ENCODE measurements at regions not wholly inside any gene's neighbourhood (a gene's known extent, or its start where the extent isn't known, plus 50 kb on each side); places are given as distances from the start of the nearest gene placed in this dataset.
A peak's percentile ranks its signal among the peaks of the same experiment; 100 is the strongest.
"Not testable (repeated sequence)": the region's sequence is repeated elsewhere in the genome, so short reads cannot be mapped to it uniquely, and the experiment has no call there.

DNA sequence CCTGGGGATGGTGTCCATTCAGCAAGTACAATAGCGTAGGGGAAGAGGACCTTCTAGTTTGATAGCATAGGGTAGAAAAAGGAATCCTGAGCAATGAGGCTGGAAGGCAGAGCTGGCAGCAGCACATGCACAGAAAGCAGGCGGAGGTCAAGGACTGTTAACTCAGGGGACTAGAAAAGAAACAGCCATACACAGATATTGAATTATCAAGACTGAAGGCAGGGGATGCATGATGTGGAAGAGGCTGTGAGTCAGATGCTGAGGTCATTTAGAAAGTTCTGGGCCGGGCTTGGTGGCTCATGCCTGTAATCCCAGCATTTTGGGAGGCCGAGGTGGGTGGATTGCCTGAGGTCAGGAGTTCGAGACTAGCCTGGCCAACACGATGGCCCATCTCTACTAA, 65.6 kb downstream of the OPTC start:
- no peak for ATAC-seq (replicated peaks)
- no peak for DNase-seq
- Mint-ChIP-seq H3K4me3 (no peak overlapping the region), H3K27ac (no peak overlapping the region), H3K4me1 (ENCODE audit: low read depth in 2 of 2) (no peaks in the 10 kb centered on the region), H3K36me3 (ENCODE audit: insufficient read depth) (no peaks in the 10 kb centered on the region), H3K9me3 (no peaks in the 10 kb centered on the region), H3K27me3 (peaks cover 6 to 21% of the 10 kb centered on the region in 2 donors)

GRCh38 chr1:203561761-203562160, 64.9 kb upstream of the ATP2B4 start:
- not testable (repeated sequence) for DNase-seq; H3K27ac Mint-ChIP-seq; H3K27me3 Mint-ChIP-seq; ATAC-seq (replicated peaks); H3K36me3 Mint-ChIP-seq (ENCODE audit: insufficient read depth); H3K4me1 Mint-ChIP-seq (ENCODE audit: low read depth in 2 of 2); H3K9me3 Mint-ChIP-seq; H3K4me3 Mint-ChIP-seq

DNA sequence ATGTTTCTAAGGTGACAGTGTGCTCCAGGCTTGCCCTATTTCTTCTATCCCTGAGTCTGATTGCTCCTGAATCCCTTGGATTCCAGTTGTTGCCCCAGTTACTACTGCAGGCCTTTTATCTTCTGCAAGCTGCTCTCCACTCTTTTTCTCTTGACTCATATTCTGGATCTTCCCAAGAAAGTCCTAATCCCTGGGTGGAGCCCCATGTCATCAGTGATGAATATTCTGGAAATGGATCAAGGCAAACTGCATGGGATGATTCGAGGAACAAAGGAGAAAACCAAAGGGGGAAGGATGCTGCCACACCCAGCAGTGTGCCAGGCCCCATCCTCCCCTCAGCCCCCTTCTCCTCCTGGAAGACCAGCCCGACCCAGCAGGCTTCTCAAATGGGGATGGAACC, 63.3 kb upstream of the ATP2B4 start:
- ATAC-seq (replicated peaks) (no peak), DNase-seq (no peak)
- no peaks in the 10 kb centered on the region for H3K9me3 Mint-ChIP-seq
- no peak overlapping the region for H3K27ac Mint-ChIP-seq
- H3K36me3 Mint-ChIP-seq (ENCODE audit: insufficient read depth), result no peaks in the 10 kb centered on the region
- no peaks in the 10 kb centered on the region for H3K27me3 Mint-ChIP-seq
- H3K4me1 Mint-ChIP-seq (ENCODE audit: low read depth in 2 of 2), result no peaks in the 10 kb centered on the region
- H3K4me3 Mint-ChIP-seq, result no peak overlapping the region

DNA sequence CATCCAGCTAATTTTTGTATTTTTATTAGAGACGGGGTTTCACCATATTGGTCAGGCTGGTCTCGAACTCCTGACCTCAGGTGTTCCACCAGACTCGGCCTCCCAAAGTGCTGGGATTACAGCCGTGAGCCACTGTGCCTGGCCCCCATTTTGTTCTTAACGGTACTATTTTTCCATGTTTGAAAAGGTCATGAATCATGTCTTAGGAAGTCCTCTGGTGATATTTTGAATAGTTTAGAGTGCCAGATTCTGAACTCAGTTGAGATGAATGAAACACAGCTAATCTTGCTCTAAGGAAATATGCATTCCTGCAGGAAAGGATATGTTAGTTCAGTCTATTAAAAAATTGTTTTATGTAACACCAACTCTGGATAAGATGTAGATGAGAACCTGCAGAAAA, 62.6 kb upstream of the ATP2B4 start:
- H3K4me1 Mint-ChIP-seq (ENCODE audit: low read depth in 2 of 2), result no peaks in the 10 kb centered on the region

GRCh38 chr1:203565049-203565448, 61.6 kb upstream of the ATP2B4 start:
- Mint-ChIP-seq H3K4me1 (ENCODE audit: low read depth in 2 of 2) (no peaks in the 10 kb centered on the region), H3K27me3 (peaks cover 13 to 14% of the 10 kb centered on the region in 2 donors), H3K9me3 (no peaks in the 10 kb centered on the region), H3K4me3 (no peak overlapping the region), H3K27ac (no peak overlapping the region), H3K36me3 (ENCODE audit: insufficient read depth) (no peaks in the 10 kb centered on the region)
- no peak for DNase-seq
- no peak for ATAC-seq (replicated peaks)

More for the DNA sequence above, 62.6 kb upstream of the ATP2B4 start:
- Mint-ChIP-seq H3K27ac (no peak overlapping the region), H3K9me3 (no peaks in the 10 kb centered on the region), H3K4me3 (no peak overlapping the region), H3K36me3 (ENCODE audit: insufficient read depth) (no peaks in the 10 kb centered on the region), H3K27me3 (peaks cover 3% of the 10 kb centered on the region in 2 donors)
- no peak for ATAC-seq (replicated peaks)
- DNase-seq, result no peak

DNA sequence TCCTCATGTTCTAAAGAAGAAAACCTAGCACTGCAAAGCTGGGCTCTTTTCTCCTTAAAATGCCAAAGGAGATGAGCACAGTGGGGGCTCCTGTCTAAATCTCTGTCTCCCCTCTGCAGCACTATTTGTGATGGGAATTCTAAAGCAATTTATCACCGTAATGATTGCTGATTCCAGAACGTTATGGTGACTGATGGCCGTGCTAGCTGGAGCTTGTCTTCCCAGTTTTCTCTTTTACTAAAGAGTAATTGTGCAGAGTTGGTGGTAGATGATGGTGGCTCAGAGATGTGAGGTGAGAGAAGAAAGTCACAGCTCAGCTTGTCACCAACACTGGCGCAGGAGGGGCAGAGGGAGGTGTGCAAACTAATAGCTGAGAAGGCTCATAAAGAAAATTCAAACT, 60.7 kb upstream of the ATP2B4 start:
- DNase-seq (no peak), ATAC-seq (replicated peaks) (no peak)
- Mint-ChIP-seq H3K27ac (no peak overlapping the region), H3K4me3 (no peak overlapping the region), H3K36me3 (ENCODE audit: insufficient read depth) (no peaks in the 10 kb centered on the region), H3K9me3 (no peaks in the 10 kb centered on the region), H3K4me1 (ENCODE audit: low read depth in 2 of 2) (no peaks in the 10 kb centered on the region), H3K27me3 (peaks cover 17 to 23% of the 10 kb centered on the region in 2 donors)

DNA sequence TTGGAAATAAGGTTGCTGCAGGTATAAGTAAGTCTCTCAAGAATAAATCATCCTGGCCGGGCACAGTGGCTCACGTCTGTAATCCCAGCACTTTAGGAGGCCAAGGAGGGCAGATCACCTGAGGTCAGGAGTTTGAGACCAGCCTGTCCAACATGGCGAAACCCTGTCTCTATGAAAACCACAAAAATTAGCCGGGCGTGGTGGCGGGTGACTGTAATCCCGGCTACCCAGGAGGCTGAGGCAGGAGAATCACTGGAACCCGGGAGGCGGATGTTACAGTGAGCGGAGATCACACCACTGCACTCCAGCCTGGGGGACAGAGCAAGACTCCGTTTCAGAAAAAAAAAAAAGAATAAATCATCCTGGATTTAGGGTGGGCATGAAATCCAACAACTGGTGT, 59.7 kb upstream of the ATP2B4 start:
- not testable (repeated sequence) for H3K27ac Mint-ChIP-seq; H3K9me3 Mint-ChIP-seq; H3K4me3 Mint-ChIP-seq; DNase-seq; ATAC-seq (replicated peaks); H3K36me3 Mint-ChIP-seq (ENCODE audit: insufficient read depth); H3K4me1 Mint-ChIP-seq (ENCODE audit: low read depth in 2 of 2)
- peaks cover 23 to 33% of the 10 kb centered on the region in 2 donors for H3K27me3 Mint-ChIP-seq

GRCh38 chr1:203567596-203567995, 59.0 kb upstream of the ATP2B4 start:
- Mint-ChIP-seq H3K4me1 (ENCODE audit: low read depth in 2 of 2) (no peaks in the 10 kb centered on the region), H3K4me3 (no peak overlapping the region), H3K9me3 (no peaks in the 10 kb centered on the region), H3K27ac (no peak overlapping the region), H3K36me3 (ENCODE audit: insufficient read depth) (no peaks in the 10 kb centered on the region), H3K27me3 (peaks cover 29 to 35% of the 10 kb centered on the region in 2 donors)
- no peak for DNase-seq
- no peak for ATAC-seq (replicated peaks)

- H3K27ac Mint-ChIP-seq, result peak overlapping the region in 1 of 2 donors; percentile 70
- no peaks in the 10 kb centered on the region for H3K36me3 Mint-ChIP-seq (ENCODE audit: insufficient read depth)
- H3K27me3 Mint-ChIP-seq, result peaks cover 30 to 42% of the 10 kb centered on the region in 2 donors
- H3K4me1 Mint-ChIP-seq (ENCODE audit: low read depth in 2 of 2), result no peaks in the 10 kb centered on the region
- DNase-seq (no peak), ATAC-seq (replicated peaks) (no peak)
- H3K9me3 Mint-ChIP-seq, result no peaks in the 10 kb centered on the region
- no peak overlapping the region for H3K4me3 Mint-ChIP-seq
Observed at GRCh38 chr1:203569490-203570318, 56.9 kb upstream of the ATP2B4 start.

GRCh38 chr1:203570805-203571204, 55.8 kb upstream of the ATP2B4 start:
- H3K9me3 Mint-ChIP-seq, result no peaks in the 10 kb centered on the region
- H3K4me3 Mint-ChIP-seq, result no peak overlapping the region
- no peaks in the 10 kb centered on the region for H3K4me1 Mint-ChIP-seq (ENCODE audit: low read depth in 2 of 2)
- ATAC-seq (replicated peaks) (no peak), DNase-seq (no peak)
- no peaks in the 10 kb centered on the region for H3K36me3 Mint-ChIP-seq (ENCODE audit: insufficient read depth)
- H3K27me3 Mint-ChIP-seq, result peaks cover 30 to 42% of the 10 kb centered on the region in 2 donors
- H3K27ac Mint-ChIP-seq, result no peak overlapping the region

GRCh38 chr1:203571661-203572060, 55.0 kb upstream of the ATP2B4 start:
- Mint-ChIP-seq H3K4me3 (no peak overlapping the region), H3K27me3 (peaks cover 30 to 42% of the 10 kb centered on the region in 2 donors), H3K36me3 (ENCODE audit: insufficient read depth) (no peaks in the 10 kb centered on the region), H3K9me3 (no peaks in the 10 kb centered on the region), H3K4me1 (ENCODE audit: low read depth in 2 of 2) (no peaks in the 10 kb centered on the region), H3K27ac (no peak overlapping the region)
- ATAC-seq (replicated peaks), result no peak
- no peak for DNase-seq

- ATAC-seq (replicated peaks) (no peak), DNase-seq (no peak)
- Mint-ChIP-seq H3K9me3 (no peaks in the 10 kb centered on the region), H3K4me1 (ENCODE audit: low read depth in 2 of 2) (no peaks in the 10 kb centered on the region), H3K4me3 (no peak overlapping the region), H3K36me3 (ENCODE audit: insufficient read depth) (no peaks in the 10 kb centered on the region), H3K27ac (no peak overlapping the region), H3K27me3 (peaks cover 30 to 42% of the 10 kb centered on the region in 2 donors)
Observed at GRCh38 chr1:203572134-203572625, 54.5 kb upstream of the ATP2B4 start.

DNA sequence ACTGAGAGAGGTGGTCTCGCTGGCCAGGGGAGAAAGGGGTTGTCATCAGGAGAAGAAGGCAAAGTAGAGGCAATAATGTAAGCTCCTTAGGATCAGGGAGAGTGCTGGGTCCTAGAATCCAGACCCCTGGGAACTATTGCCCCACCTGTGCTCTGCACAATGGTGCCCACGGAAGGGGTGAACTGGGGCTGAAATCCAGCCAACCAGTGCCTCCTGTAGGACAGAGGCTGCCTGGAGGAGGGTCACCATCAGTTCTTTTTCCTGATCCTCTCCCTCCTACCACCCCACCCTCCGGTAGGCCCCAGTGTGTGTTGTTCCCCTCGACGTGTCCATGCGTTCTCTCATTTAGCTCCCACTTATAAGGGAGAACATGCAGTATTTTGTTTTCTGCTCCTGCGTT, 52.9 kb upstream of the ATP2B4 start:
- peaks cover 30 to 42% of the 10 kb centered on the region in 2 donors for H3K27me3 Mint-ChIP-seq
- no peak for DNase-seq
- ATAC-seq (replicated peaks), result no peak
- no peak overlapping the region for H3K4me3 Mint-ChIP-seq
- no peaks in the 10 kb centered on the region for H3K4me1 Mint-ChIP-seq (ENCODE audit: low read depth in 2 of 2)
- H3K27ac Mint-ChIP-seq, result no peak overlapping the region
- no peaks in the 10 kb centered on the region for H3K9me3 Mint-ChIP-seq
- no peaks in the 10 kb centered on the region for H3K36me3 Mint-ChIP-seq (ENCODE audit: insufficient read depth)

All from effector memory CD8-positive, alpha-beta T cell (primary cell).